ENCODE measurements at regions not wholly inside any gene's neighbourhood (a gene's known extent, or its start where the extent isn't known, plus 50 kb on each side); places are given as distances from the start of the nearest gene placed in this dataset.
A peak's percentile ranks its signal among the peaks of the same experiment; 100 is the strongest.
"Not testable (repeated sequence)": the region's sequence is repeated elsewhere in the genome, so short reads cannot be mapped to it uniquely, and the experiment has no call there.

DNA sequence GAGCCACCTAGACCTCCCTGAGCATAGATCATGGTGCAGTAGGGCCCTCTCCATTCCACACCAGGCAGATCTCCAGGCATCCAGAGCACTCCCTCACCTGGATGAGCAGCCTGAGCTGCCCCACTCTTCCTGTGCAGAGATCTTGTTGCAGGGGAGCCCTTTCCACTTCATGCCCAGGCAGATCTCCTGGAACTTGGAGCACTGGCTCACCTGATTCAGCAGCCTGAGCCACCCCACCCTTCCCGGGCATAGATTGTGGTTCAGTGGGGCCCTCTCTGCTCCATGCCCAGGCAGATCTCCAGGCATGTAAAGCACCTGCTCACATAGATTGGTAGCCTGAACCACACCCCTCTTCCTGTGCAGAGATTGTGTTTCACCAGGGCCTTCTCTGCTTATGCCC, 78.0 kb downstream of the SEC16B start:
- no peak for DNase-seq (ENCODE audit: low spot score)

DNA sequence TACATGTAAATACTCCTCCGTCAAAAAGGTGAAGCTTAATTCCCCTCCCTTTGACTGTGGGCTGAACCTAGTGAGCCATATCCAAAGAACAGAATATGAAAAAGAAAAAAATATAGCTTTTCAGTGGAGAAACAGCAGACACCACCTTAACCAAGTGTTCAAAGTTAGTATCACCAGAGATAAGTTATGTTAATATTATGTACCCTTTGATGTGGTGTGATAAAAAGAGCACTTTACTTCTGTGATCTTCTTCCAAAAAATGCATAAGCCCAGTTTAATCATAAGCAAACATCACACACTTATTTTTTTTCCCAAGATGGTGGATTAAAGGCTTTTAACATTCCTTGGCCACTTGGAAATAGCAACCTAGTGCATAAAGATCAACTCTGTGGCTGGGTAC, 79.4 kb downstream of the SEC16B start:
- no peak for DNase-seq (ENCODE audit: low spot score)

DNA sequence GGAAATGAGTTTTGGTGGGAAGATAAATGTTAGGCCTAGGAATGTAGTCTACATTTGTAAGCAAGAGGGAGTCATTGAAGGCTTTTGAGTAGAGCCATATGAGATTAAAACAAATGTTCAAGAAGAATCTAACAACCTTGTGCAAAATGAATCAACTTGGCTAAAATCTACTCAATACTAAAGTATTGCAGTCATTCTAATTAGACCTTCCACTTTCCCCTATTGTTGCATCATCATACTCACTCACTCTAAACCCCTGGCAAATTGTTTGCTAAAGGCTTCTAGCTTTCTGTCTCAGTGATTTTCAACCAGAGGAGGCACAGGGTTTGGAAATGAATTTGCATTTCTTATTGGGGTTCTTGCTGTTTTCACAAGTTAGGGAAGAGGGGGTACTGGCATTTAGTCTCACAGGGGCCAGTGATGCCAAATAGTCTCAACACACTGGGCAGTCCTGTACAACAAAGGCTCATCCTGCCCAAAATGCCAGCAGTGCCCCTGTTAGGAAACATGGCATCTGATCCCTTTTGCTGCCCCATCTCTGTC, 85.3 kb downstream of the SEC16B start:
- no peak for DNase-seq (ENCODE audit: low spot score)

DNA sequence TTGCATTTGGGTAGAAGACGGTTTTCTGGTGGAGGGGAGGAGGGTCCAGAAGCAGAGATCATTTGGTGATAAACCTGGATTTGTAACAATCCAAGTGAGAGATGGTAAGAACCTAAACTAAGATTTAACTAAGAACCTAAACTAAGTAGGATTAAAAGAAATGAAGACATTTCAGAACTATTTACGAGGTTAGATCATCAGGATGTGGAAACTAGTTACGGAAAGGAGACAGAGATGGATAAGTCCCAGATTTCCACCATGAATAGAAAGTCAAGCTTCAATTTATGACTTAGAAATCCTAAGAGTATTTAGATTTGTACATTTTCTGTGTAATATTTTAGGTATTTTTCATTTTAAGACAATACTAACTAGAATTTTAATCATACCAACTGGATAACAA, 86.3 kb downstream of the SEC16B start:
- DNase-seq (ENCODE audit: low spot score) = no peak

DNA sequence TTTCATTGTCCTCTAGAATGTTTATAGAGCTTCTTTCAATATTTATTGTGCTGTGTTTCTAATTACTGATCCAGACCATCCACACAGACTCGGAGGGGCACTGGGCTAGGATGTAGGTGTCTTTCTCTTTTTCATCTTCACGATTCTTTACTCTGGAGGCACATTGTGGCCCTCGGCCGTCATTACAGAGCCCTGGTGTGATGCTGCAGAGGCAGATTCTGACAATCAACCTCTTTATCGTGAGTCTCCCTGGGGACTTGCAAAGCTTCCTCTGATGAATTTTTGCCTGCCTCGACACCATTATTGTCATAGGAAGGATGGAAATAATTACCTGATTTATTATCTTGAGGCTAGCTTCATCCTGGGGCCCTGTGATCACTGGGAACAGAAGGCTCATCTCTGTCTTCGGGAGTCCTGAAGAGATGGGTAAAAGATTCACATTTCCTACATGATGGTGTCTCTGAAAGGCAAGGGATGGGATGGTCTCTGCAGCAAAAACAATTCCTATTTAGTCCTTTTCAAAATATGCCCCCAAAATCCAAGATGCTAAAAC, 89.4 kb downstream of the SEC16B start:
- DNase-seq (ENCODE audit: low spot score) = no peak

DNA sequence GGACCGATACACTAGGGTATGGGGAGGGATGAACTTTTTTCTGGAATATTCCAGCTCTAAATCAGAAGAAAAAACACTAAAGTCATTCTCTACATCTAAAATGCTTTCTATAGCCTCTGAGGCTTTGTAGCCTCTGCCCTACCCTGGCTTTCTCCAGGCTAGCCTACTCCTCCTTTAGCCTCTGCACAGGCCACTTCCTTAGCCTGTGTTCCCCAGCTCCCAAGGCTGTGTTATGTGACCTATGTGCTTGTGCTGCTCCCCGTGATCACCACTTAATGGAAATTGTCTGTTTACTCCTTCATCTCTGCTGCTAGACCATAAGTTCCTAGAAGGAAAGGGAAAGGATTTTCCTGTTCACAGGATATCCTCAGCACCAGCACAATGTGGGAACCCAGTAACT, 92.8 kb downstream of the SEC16B start:
- DNase-seq (ENCODE audit: low spot score) = no peak

DNA sequence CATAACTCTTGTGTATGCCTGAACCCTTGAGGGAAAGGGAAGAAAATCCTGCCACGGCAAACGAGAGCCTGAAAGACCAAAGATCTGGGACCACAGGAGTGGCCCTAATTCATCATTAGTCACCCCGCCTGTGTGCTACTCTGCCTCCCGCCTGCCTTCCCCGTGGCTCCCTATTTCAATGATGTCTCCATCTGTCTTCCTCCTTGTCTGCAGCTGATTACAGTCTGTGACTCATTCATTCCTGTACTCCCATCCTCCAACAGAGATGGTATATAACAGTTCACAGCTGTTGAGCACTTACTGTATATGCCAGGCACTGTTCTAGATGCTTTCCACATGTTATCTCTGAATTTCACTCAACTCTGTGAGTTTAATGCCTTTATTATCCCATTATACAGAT, 96.6 kb downstream of the SEC16B start:
- peak; percentile 54 for DNase-seq (ENCODE audit: low spot score)

DNA sequence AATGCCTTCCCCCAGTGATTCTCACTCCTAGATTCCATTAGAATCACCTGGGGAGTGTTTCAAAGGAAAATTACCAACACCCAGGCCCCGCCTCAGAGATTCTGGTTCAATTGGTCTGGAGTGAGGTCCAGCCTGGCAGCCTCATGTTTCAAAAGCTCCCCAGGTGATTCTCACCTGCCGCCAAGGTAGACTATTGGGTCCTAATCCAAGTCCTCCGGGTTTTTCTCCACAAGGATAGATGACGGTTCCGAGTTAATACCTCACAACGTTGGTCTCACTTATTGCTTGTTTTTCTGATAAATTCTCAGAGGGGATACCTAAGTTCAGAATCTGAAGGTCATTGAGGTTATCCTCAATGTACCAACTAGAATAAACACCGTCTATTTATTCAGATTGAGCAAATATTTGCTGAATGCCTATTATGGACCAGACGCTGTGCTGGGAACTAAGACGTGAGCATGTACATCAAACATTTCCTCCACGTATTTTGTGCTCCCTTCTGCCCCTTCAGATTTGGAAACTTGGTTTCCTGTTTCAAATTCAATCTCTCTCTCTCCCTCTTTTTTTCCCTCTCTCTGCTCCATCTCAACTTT, 97.5 kb downstream of the SEC16B start:
- no peak for DNase-seq (ENCODE audit: low spot score)

DNA sequence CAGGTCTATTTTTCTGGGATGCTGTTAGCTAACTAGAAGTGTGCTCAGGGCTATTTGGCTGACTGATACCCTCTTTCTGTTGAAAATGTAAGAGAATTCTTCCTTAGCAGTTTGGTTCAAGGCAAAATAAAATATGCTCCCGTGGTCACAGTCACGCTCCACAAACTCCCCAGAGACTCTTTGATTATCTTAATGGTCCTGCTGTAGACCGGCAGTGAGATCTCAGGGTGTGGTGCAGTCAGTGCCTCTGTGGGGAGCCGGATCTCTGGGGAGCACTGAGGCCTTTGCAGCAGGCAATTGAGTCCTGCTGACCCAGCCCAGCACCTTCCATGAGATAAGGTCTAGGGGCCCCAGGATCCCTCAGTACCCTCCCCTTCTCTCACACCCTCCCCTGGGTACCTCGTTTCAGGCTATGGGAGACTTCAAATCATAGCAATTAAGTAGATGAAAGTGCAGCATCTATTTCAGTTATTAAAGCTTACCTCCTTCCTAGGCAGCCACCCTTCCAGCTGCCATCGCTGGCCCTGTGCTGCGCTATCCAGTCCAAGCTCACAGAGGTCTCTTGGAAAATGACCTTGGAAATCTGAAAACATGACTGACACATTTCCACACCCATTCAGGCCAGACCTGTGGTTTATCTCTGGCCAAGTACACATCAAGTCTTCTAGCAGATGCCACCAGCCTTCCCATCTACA, 98.1 kb downstream of the SEC16B start:
- no peak for DNase-seq (ENCODE audit: low spot score)

DNA sequence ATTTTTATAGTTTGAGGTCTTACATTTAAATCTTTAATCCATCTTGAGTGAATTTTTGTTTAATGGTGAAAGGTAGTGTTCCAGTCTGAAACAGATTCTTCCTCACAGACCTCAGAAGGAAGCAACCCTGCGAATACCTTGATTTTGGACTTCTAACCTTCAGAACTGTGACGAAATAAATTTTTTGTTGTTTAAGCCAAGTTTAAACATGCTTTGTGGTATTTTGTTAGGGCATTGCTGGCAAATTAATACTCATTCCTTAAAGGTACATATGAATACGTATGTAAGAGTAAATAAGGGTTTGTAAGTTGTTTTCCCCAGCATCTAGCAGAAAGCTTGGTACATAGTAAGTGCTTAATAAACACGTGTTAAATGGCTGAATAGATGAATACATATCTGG, 100.3 kb downstream of the SEC16B start:
- no peak for DNase-seq (ENCODE audit: low spot score)

DNA sequence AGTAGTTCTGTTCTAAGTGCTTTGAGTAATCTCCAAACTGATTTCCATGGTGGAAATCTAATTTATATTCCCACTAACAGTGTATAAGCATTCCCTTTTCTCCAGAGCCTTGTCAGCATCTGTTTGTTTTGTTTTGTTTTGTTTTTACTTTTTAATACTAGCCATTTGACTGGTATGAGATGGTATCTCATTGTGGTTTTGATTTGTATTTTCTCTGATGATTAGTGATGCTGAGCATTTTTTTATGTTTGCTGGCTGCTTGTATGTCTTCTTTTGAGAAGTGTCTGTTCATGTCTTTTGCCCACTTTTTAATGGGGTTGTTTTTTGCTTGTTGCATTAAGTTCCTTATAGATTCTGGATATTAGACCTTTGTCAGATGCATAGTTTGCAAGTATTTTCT, 100.8 kb downstream of the SEC16B start:
- DNase-seq (ENCODE audit: low spot score) = not testable (repeated sequence)

DNA sequence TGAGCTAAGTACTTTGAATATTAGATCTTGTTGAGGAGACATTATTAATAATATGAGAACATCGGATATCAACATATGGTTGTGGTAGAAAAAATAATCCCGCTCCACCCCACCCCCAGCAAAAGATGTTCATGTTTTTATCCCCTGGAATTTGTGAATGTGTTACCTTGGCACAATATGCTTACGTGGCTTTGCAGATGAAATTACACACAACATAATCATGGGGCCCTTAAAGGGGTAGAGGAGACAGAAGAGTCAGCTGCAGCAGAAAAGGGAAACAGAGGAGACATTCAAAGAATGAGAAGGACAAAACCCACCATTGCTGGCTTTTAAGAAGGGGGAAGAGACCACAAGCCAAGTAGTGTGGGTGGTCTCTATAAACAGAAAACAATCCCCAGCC, 104.1 kb downstream of the SEC16B start:
- no peak for DNase-seq (ENCODE audit: low spot score)

DNA sequence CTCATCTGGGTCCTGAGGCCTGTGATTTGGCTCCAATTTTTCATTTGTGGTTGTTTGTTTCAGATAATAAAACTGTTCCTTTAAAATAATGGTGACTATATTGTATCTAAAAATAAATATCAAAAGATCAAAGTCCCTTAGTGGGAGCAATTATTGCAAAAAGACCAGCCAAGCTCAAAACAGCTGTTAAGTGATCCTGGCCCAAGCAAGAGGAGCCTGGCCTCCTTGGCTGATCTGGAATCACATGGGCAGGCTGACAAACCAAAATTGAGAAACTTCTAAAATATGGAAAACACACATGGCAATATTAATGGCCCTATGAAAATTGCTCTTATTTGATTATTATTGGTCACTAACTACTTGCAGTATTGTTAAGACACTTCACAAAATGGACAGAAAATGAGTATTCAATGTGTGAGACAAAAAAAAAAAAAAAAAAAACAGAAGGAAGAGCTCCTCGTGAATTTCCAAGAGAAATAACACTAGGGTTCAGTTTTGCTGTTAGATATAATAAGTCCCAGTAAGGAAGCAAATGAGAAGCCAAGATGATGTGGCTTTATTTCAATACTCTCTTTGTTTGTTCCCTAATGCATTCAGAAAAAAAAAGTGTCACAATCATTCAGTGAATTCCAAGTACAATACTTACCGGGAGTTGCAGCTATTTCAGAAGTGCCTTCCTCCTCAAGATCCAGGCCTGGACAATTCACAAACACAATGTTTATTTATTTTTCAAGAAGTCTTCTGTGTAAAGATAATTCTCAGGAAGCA, 105.1 kb downstream of the SEC16B start:
- DNase-seq (ENCODE audit: low spot score) = no peak

DNA sequence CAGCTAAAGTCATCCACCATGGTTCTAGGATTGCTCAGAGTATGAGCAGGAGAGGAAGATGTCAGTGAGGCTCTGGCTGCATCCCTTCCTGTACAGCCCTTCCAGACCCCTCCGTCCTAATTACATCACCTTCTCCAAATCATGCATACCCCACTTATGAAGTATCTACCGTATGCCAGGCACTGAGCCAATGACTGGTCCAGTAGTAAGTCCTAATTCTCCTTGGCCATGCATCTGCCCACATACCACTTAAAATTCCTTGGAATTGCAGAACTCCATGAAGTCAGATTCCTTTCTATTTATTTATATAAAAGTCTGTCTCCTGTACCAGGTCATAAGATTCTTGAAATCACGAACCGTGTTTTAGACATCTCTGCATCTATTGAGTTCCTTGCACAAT, 106.1 kb downstream of the SEC16B start:
- no peak for DNase-seq (ENCODE audit: low spot score)

DNA sequence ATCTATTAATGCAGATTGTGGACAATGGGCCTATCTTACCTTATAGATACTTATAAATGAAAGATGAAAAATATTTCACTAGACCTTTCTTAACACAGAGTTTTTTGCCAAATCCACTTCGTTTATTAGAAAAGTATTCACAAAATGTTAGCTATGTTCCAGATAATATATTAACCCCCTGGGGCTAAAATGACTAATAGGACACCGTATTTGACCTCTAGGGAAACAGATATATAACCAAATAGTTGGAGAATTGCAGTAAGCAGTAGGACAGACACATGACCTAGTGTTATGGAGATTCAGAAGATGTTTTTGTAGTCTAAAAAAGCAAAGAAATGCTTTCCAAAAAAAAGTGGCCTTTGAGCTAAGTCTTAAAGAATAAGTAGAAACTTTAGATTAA, 106.9 kb downstream of the SEC16B start:
- no peak for DNase-seq (ENCODE audit: low spot score)

DNA sequence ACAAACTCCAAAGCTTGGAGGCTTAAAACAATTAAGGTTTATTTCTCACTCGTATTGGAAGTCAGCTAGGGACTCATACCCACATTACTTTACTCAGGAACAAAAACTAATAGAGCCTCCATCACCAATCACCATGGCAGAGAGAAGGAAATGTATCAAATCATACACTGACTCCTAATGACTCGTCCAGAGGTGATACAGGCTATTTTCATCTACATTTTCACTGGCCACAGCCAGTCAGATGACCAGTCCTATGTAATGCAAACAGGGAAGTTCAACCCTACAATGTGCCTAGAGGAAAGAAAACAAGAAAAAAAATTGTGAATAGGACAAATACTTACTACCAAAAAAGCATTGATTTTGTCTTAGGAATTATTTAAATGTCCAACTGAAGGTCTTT, 110.3 kb downstream of the SEC16B start:
- DNase-seq (ENCODE audit: low spot score) = no peak

DNA sequence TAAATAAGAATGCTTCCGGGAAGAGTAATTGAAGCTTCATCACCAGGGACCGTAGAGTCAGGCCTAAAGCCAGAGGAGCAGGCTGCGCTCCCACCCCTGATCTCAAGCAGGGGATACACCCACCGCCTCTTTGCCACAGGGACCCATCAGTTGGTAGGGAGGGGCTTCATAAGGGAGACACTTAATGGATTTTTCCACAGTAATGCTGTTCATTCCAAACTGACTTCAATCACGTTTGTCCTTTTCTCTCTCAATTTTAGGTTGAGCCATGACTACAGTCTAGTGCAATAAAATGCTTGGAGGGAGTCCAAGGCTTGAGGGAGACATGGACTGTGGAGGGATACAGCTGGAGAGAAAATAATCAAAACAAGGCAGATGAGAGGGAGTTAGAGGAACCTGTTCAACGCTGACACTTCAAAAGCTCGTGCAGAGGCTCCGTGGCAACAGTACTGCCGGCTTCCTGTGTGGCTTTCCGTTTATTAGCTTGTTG, 111.5 kb downstream of the SEC16B start:
- DNase-seq (ENCODE audit: low spot score) = no peak

DNA sequence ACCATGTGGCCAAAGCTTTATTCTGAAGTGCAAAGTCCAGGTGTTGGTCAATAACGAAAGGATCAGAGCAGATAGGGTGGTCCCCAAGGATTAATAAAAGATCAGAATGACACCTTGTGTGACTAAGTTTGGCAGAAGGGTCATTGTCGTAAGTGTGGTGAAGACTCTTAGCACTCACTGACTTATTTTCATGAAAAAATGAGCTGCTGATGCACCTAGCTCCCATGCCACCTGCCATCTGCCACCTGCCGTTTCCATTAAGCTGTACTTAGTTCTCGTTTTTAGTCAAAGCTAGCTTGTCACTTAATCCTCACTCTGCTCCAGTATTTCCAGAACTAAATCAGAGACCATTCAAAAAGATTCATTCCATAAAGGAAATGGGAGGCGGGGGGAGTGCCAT, 112.6 kb downstream of the SEC16B start:
- no peak for DNase-seq (ENCODE audit: low spot score)

DNA sequence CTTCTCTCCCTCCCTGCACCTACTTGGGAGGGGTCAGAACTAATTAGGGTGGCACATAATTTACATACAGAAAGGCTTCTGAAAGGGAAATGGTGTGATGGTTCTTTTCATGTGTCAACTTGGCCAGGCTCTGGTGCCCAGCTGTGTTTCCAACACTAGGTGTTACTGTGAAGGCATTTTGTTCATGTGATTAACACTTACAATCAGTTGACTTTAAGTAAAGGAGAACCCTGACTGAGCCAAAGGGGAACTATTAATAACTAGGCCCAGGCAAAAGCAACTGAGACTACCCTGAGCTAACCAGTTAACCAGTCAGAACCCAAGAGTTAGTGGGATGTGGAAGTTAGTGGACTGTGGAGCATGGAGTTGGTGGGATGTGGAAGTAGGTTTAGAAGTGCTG, 114.9 kb downstream of the SEC16B start:
- no peak for DNase-seq (ENCODE audit: low spot score)

DNA sequence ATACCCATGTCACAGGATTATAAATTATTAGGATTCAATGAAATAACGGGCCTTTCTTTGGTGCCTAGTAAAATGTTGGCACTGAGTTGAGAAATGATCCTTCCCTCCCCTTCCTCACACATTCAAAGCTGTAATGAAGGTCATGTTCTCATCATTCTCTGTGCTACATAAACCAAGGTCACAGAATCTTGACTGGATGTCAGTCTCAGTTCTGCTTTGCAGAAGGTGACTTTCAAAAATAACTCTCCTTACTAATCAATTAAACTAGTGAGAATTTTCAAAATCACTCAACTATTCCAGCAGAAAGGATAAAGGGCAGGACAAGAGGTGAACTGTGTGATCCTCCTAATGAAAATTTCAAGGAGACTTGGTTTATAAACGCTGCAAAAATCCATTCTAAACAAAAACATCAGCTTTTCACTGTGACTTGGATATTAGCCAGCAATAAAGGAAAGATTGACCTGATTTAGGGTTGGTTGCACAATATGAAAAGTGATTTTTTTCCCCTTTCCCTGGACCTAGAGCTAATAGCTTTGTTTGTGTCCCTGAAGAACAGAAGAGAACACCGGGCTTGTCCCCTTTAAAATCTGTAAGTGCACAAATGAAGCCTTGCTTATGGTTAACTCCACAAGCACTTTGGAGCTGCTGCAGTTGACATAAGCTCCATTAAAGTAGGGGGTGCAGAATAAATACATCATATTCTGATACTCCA, 120.1 kb downstream of the SEC16B start:
- DNase-seq (ENCODE audit: low spot score) = no peak

DNA sequence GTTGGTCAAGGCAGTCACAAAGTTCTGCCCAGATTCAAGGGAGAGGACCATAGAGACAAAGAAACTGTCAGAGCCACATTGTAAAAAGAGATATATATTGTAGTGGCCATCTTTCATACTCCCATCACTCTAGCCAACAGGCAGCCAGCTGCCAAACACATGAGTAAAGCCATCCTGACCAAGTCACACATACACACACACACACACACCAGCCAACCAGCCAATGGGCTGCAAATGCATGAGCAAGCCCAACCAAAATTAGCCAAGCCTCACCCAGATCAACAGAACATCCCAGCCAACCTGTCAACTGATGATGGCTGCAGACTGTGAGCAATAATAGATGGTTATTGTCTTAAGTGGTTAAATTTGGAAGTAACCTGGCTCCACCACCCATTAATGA, 120.7 kb downstream of the SEC16B start:
- no peak for DNase-seq (ENCODE audit: low spot score)

DNA sequence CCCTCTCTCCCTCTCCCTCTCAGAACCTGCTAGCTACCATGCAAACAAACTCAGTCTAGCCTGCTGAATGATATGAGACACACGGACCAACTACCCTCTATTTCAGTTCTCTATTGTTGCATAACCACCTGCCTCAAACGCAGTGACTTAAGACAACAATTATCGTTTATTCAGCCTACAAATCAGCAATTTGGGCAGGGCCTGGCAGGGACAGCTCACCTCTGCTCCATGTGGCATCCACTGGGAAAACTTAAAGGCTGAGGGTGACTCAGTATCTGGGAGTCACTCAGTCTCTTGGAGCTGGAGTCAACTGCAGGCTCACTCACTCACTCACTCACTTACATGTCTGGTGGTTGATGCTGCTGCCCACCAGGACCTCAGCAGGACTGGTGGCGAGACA, 121.3 kb downstream of the SEC16B start:
- no peak for DNase-seq (ENCODE audit: low spot score)
